ENCODE measurements at regions not wholly inside any gene's neighbourhood (a gene's known extent, or its start where the extent isn't known, plus 50 kb on each side); places are given as distances from the start of the nearest gene placed in this dataset.

DNA sequence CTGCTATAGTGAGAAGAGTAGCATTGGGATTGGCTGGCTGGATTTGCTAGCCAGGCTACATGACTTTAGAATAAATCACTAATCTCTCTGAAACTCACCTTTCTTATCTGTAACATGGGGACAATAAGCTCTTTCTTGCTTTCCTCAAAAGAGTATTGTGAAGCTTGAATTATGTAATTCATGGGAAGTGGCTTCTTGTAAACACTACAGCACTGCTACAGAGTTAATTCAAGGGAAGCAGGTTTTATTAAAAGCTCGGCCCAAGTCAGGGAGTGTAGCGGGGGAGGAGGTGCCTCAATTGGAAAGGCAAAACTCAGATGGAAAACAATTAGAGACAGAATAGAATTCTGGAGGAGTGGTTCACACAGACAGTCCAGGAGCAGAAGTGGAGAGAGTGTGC, 100.9 kb upstream of the CELF4 start:
- TF ChIP-seq, protein P1, sequence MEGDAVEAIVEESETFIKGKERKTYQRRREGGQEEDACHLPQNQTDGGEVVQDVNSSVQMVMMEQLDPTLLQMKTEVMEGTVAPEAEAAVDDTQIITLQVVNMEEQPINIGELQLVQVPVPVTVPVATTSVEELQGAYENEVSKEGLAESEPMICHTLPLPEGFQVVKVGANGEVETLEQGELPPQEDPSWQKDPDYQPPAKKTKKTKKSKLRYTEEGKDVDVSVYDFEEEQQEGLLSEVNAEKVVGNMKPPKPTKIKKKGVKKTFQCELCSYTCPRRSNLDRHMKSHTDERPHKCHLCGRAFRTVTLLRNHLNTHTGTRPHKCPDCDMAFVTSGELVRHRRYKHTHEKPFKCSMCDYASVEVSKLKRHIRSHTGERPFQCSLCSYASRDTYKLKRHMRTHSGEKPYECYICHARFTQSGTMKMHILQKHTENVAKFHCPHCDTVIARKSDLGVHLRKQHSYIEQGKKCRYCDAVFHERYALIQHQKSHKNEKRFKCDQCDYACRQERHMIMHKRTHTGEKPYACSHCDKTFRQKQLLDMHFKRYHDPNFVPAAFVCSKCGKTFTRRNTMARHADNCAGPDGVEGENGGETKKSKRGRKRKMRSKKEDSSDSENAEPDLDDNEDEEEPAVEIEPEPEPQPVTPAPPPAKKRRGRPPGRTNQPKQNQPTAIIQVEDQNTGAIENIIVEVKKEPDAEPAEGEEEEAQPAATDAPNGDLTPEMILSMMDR (conservative IDR thresholded peaks at IDR 0.05; ENCODE audit: control insufficient read depth, insufficient read depth, low read depth, low read length): no peak
- no peak for DNase-seq (ENCODE audit: low read depth)
- H3K4me3 ChIP-seq (ENCODE audit: control insufficient read depth, low read depth, low read length): no peak overlapping the region

DNA sequence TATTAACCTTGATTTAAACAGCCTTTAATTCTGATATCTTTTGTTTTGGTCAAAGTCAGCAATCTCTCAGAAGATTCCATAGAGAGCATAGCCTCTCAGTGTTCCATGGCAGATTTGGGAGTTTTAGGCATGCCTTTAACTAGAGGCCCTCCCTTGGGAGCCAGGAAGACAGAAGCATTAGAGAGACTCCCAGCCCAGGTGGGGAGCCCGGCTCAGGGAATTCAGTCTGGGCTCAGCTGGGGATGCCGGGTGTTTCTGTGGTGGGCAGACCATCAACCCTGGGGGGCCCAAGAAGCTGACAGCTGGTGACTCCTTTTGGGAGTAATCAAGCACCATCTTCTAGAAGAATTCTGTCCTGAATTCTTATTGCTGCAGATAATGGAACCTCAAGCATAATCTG, 99.7 kb upstream of the CELF4 start:
- TF ChIP-seq, protein P1 (conservative IDR thresholded peaks at IDR 0.05; ENCODE audit: control insufficient read depth, insufficient read depth, low read depth, low read length): no peak

DNA sequence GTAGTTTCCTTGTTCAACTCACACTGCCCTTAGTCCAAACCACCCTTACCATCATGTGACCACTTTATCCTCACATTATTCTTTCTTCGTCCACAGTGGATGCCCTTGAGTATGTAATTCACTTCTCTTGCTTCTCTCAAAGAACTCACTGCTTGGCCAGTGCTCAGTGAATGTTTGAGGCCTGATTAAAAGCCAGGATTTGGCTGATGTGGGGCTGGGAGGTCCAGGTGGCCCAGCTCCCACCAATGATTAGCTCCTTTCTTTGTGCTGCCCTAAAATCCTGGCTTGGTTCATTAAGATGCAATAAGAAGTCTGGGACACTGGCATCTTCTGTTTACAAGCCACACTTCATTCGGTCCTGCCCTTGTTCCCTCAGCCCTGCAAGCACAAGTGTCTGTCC, 97.8 kb upstream of the CELF4 start:
- no peak for DNase-seq (ENCODE audit: low read depth)
- TF ChIP-seq, protein P1 (conservative IDR thresholded peaks at IDR 0.05; ENCODE audit: control insufficient read depth, insufficient read depth, low read depth, low read length): no peak
- H3K4me3 ChIP-seq (ENCODE audit: control insufficient read depth, low read depth, low read length): no peak overlapping the region

More for the DNA sequence above, 99.7 kb upstream of the CELF4 start:
- DNase-seq (ENCODE audit: low read depth): no peak
- H3K4me3 ChIP-seq (ENCODE audit: control insufficient read depth, low read depth, low read length): no peak overlapping the region

GRCh38 chr18:37662546-37663339, 97.1 kb upstream of the CELF4 start:
- H3K4me3 ChIP-seq (ENCODE audit: control insufficient read depth, low read depth, low read length): no peak overlapping the region
- no peak for DNase-seq (ENCODE audit: low read depth)
- TF ChIP-seq, protein P1 (conservative IDR thresholded peaks at IDR 0.05; ENCODE audit: control insufficient read depth, insufficient read depth, low read depth, low read length): no peak

- TF ChIP-seq, protein P1 (conservative IDR thresholded peaks at IDR 0.05; ENCODE audit: control insufficient read depth, insufficient read depth, low read depth, low read length): no peak
- no peak overlapping the region for H3K4me3 ChIP-seq (ENCODE audit: control insufficient read depth, low read depth, low read length)
- no peak for DNase-seq (ENCODE audit: low read depth)
Measured at GRCh38 chr18:37662099-37662498, 96.5 kb upstream of the CELF4 start.

DNA sequence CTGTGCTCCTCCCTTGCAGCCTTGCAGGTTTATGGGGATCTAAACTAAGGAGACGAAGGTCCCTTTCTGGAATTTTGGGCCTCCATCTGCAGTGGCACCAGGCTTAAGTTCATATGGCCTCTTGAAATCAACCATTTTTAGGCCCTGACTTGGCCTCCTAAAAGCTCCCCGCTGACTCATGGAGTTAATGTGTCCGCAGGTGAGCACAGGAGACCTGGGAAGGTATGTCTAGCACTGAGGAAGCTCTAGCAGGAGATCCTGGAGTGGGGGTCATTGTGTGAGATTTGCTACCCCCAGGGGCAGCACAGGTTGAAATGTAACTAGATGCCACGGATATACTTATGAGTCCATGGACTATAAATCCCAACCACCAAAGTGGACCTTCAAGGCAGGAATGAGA, 95.9 kb upstream of the CELF4 start:
- TF ChIP-seq, protein P1 (conservative IDR thresholded peaks at IDR 0.05; ENCODE audit: control insufficient read depth, insufficient read depth, low read depth, low read length): no peak
- no peak overlapping the region for H3K4me3 ChIP-seq (ENCODE audit: control insufficient read depth, low read depth, low read length)
- DNase-seq (ENCODE audit: low read depth): no peak

All from fibroblast of mammary gland (primary cell).